IMR-90 (cell line): ENCODE measurements at regions not wholly inside any gene's neighbourhood (a gene's known extent, or its start where the extent isn't known, plus 50 kb on each side); places are given as distances from the start of the nearest gene placed in this dataset.

ENCODE experiments used
- ATAC-seq: fragments of 200-7000 bp; cut with Tn5 transposase; 2 replicates; pipeline ENCODE4 v1.9.1; 2020; ENCODE audit warnings: low read depth, mild to moderate bottlenecking, moderate library complexity
- BruUV-seq: library from RNA; stranded (reverse); fragments of 400-500 nt; replicated peaks from 2 replicates; lab custom pipeline; 2021; lab: Mats Ljungman, UMichigan
- CTCF ChIA-PET: fragments of 300-600 bp; formaldehyde crosslinking; extraction: SDS; loops from one replicate; lab custom pipeline; 2021; ENCODE audit warnings: antibody characterized with exemption; lab: Yijun Ruan, JAX
- POLR2A ChIA-PET: fragments of 300-600 bp; sonication (Branson Sonifier 250); formaldehyde crosslinking; loops from one replicate; lab custom pipeline; 2022; ENCODE audit warnings: antibody characterized with exemption; ENCODE audit not compliant: unreplicated experiment; lab: Charles Lee
- DNase-seq: peaks from one replicate; pipeline ENCODE4 v3.0.0; 2013
- H2AFZ ChIP-seq: replicated peaks from 2 replicates; pipeline ENCODE3; 2013; ENCODE audit warnings: low read length, mild to moderate bottlenecking; ENCODE audit not compliant: poor library complexity
- H2AK5ac ChIP-seq: 2 replicates; pipeline ENCODE4 v1.6.1; 2013; ENCODE audit warnings: low read depth, low read length, inconsistent platforms
- H2AK9ac ChIP-seq: replicated peaks from 2 replicates; pipeline ENCODE3; 2013; ENCODE audit warnings: mild to moderate bottlenecking, low read depth, low read length, moderate library complexity; ENCODE audit not compliant: poor library complexity
- H2BK120ac ChIP-seq: 2 replicates; pipeline ENCODE4 v1.6.1; 2013; ENCODE audit warnings: low read depth, low read length, inconsistent platforms
- H2BK15ac ChIP-seq: 3 replicates; pipeline ENCODE4 v1.6.1; 2013; ENCODE audit warnings: low read depth, low read length, inconsistent platforms
- H2BK20ac ChIP-seq: 2 replicates; pipeline ENCODE4 v1.6.1; 2013; ENCODE audit warnings: low read depth, mild to moderate bottlenecking, inconsistent platforms, low read length, moderate library complexity
- H2BK5ac ChIP-seq: 2 replicates; pipeline ENCODE4 v1.6.1; 2013; ENCODE audit warnings: mild to moderate bottlenecking, low read depth, low read length, inconsistent platforms; ENCODE audit not compliant: poor library complexity, severe bottlenecking
- H3K14ac ChIP-seq: replicated peaks from 2 replicates; pipeline ENCODE4 v1.6.1; 2013; ENCODE audit warnings: low read depth, low read length, inconsistent platforms
- H3K18ac ChIP-seq: 2 replicates; pipeline ENCODE4 v1.6.1; 2013; ENCODE audit warnings: low read depth, low read length, control low read depth
- H3K23ac ChIP-seq: 2 replicates; pipeline ENCODE4 v1.6.1; 2013; ENCODE audit warnings: low read depth, low read length, inconsistent platforms
- H3K27ac ChIP-seq: 2 replicates; pipeline ENCODE4 v1.5.1; 2013; ENCODE audit warnings: mild to moderate bottlenecking, control low read depth, low read length; ENCODE audit not compliant: insufficient read depth
- H3K27me3 ChIP-seq: 2 replicates; pipeline ENCODE4 v1.6.1; 2013; ENCODE audit warnings: low read length; ENCODE audit not compliant: control insufficient read depth, insufficient read depth
- H3K36me3 ChIP-seq: 2 replicates; pipeline ENCODE4 v1.6.1; 2013; ENCODE audit warnings: low read length, mixed read lengths; ENCODE audit not compliant: control insufficient read depth, insufficient read depth
- H3K4ac ChIP-seq: 2 replicates; pipeline ENCODE4 v1.6.1; 2013; ENCODE audit warnings: low read depth, low read length, inconsistent platforms
- H3K4me1 ChIP-seq: 2 replicates; pipeline ENCODE4 v1.6.1; 2013; ENCODE audit warnings: low read length, mixed read lengths; ENCODE audit not compliant: control insufficient read depth, insufficient read depth
- H3K4me2 ChIP-seq: 2 replicates; pipeline ENCODE4 v1.6.1; 2013; ENCODE audit warnings: low read depth, mild to moderate bottlenecking, control low read depth, low read length, moderate library complexity
- H3K4me3 ChIP-seq: 2 replicates; pipeline ENCODE4 v1.5.1; 2013; ENCODE audit warnings: low read depth, mild to moderate bottlenecking, control low read depth, low read length, moderate library complexity; ENCODE audit not compliant: insufficient read depth
- H3K56ac ChIP-seq: 2 replicates; pipeline ENCODE4 v1.6.1; 2013; ENCODE audit warnings: low read length, inconsistent platforms; ENCODE audit not compliant: insufficient read depth; ENCODE audit errors: extremely low read depth
- H3K79me1 ChIP-seq, 2 experiments: 2 replicates each; pipeline ENCODE4 v1.6.1; 2013; ENCODE audit warnings: low read length in 2 of 2, inconsistent platforms in 1 of 2, low read depth in 1 of 2
- H3K9ac ChIP-seq: 2 replicates; pipeline ENCODE4 v1.6.1; 2013; ENCODE audit warnings: low read depth, low read length, control low read depth
- H3K9me1 ChIP-seq: 2 replicates; pipeline ENCODE4 v1.6.1; 2013; ENCODE audit warnings: low read length, inconsistent platforms; ENCODE audit not compliant: insufficient read depth
- H3K9me3 ChIP-seq: 2 replicates; pipeline ENCODE4 v1.6.1; 2013; ENCODE audit warnings: low read length; ENCODE audit not compliant: control insufficient read depth, insufficient read depth
- H4K20me1 ChIP-seq: 2 replicates; pipeline ENCODE4 v1.6.1; 2013; ENCODE audit warnings: low read length, inconsistent platforms; ENCODE audit not compliant: insufficient read depth
- H4K5ac ChIP-seq: 2 replicates; pipeline ENCODE4 v1.6.1; 2013; ENCODE audit warnings: mild to moderate bottlenecking, low read depth, low read length, control low read depth
- H4K8ac ChIP-seq, 2 experiments: 2 replicates each; pipeline ENCODE4 v1.6.1; 2013; ENCODE audit warnings: low read depth in 2 of 2, low read length in 2 of 2, control low read depth in 1 of 2, inconsistent platforms in 1 of 2
- H4K91ac ChIP-seq: 2 replicates; pipeline ENCODE4 v1.6.1; 2013; ENCODE audit warnings: low read depth, low read length, inconsistent platforms; ENCODE audit not compliant: insufficient read depth
- MAZ ChIP-seq: IDR thresholded peaks from 2 replicates; pipeline ENCODE4 v1.6.1; 2012; ENCODE audit warnings: low read depth, mild to moderate bottlenecking, low read length, improper control_type of control experiment, moderate library complexity, borderline replicate concordance
- NFE2L2 ChIP-seq: fragments of 150-350 bp; IDR thresholded peaks from 2 replicates; pipeline ENCODE4 v1.6.1; 2016; ENCODE audit warnings: low read depth, mild to moderate bottlenecking, low read length
- WGBS, 2 experiments: methylation state at CpG; one replicate each; pipeline versions ENCODE4 v1.1.5 to v1.1.7; 2013; ENCODE audit warnings: missing lambda C conversion rate in 2 of 2; ENCODE audit not compliant: insufficient read length in 1 of 2; ENCODE audit errors: extremely low coverage in 2 of 2; 5-methylcytosine and 5-hydroxymethylcytosine counted together
- dilution Hi-C: fragments of 300-500 bp; cut with HindIII; formaldehyde crosslinking; loops from one replicate; pipeline ENCODE4 v1.14.3; 2018; ENCODE audit warnings: low sequenced_read_pairs; ENCODE audit not compliant: unreplicated experiment
- in situ Hi-C: fragments of 300-500 bp; cut with MboI; formaldehyde crosslinking; loops from 3 replicates; pipeline ENCODE4 v1.14.3; 2019; ENCODE audit warnings: low sequenced_read_pairs, inconsistent platforms, mixed read lengths
- intact Hi-C: fragments of 100-400 bp; cut with micrococcal nuclease; formaldehyde crosslinking; loops from 2 replicates; pipeline ENCODE4 v1.10.0; 2022

GRCh38 chr1:29690156-29690555, 453.8 kb downstream of the PTPRU start:
- intact Hi-C loops = no loop called here
- no peak overlapping the region for H4K91ac ChIP-seq

More at GRCh38 chr1:29690156-29690555, 453.8 kb downstream of the PTPRU start:
- Histone ChIP-seq H3K56ac (no peak overlapping the region), H3K27ac (no peak overlapping the region), H4K8ac (no peak overlapping the region), H3K9me3 (no peaks in the 10 kb centered on the region), H3K9ac (no peak overlapping the region), H3K36me3 (no peaks in the 10 kb centered on the region), H2AFZ (no peak overlapping the region), H2AK5ac (no peak overlapping the region), H2AK9ac (no peak overlapping the region), H3K4me2 (no peak overlapping the region), H3K27me3 (no peaks in the 10 kb centered on the region), H4K20me1 (no peaks in the 10 kb centered on the region), H3K18ac (no peak overlapping the region), H3K9me1 (0 out of 2 replicates have a peak, but pooled peaks cover 13% of the 10 kb centered on the region), H3K79me1 (no peaks in the 10 kb centered on the region), H3K23ac (no peak overlapping the region), H2BK15ac (no peak overlapping the region), H3K14ac (no peak overlapping the region), H2BK120ac (no peak overlapping the region), H4K5ac (no peak overlapping the region), H3K4ac (no peak overlapping the region; the same call in 1 of the 2 replicates), H3K4me3 (no peak overlapping the region), H3K4me1 (peaks cover 9% of the 10 kb centered on the region), H2BK20ac (no peak overlapping the region), H2BK5ac (no peak overlapping the region)
- dilution Hi-C loops = no loop called here
- WGBS, 2 experiments = no CpG with 5 or more reads among the region's 9 CpGs
- CTCF ChIA-PET = interaction anchor here (1.2 kb wide), 1 partner anchor 13 kb away, joined by 4 read pairs; no protein-coding TSS in a partner anchor
- in situ Hi-C loops = no loop called here
- DNase-seq (no peak), ATAC-seq (no peak)
- POLR2A ChIA-PET = no interaction called here
- BruUV-seq = no TSS peak
- TF ChIP-seq MAZ = no peak
- TF ChIP-seq NFE2L2 = no peak
